KOPT-K1 (cell line): ENCODE measurements at regions not wholly inside any gene's neighbourhood (a gene's known extent, or its start where the extent isn't known, plus 50 kb on each side); places are given as distances from the start of the nearest gene placed in this dataset.

Experiments
- H3K27ac ChIP-seq: fragments of 200-600 bp; sonication (generic); 2 replicates; pipeline ENCODE4 v1.5.1; 2016; ENCODE audit warnings: antibody characterized with exemption, mild to moderate bottlenecking, low read depth, low read length; ENCODE audit not compliant: poor library complexity, severe bottlenecking
- H3K36me3 ChIP-seq: fragments of 200-600 bp; sonication (generic); 2 replicates; pipeline ENCODE4 v1.5.1; 2017; ENCODE audit warnings: antibody characterized with exemption, mild to moderate bottlenecking, low read length, moderate library complexity; ENCODE audit not compliant: insufficient read depth
- H3K9me3 ChIP-seq: fragments of 200-600 bp; sonication (generic); 2 replicates; pipeline ENCODE4 v1.5.1; 2017; ENCODE audit warnings: antibody characterized with exemption, low read length, mild to moderate bottlenecking; ENCODE audit not compliant: insufficient read depth, poor library complexity, severe bottlenecking

DNA sequence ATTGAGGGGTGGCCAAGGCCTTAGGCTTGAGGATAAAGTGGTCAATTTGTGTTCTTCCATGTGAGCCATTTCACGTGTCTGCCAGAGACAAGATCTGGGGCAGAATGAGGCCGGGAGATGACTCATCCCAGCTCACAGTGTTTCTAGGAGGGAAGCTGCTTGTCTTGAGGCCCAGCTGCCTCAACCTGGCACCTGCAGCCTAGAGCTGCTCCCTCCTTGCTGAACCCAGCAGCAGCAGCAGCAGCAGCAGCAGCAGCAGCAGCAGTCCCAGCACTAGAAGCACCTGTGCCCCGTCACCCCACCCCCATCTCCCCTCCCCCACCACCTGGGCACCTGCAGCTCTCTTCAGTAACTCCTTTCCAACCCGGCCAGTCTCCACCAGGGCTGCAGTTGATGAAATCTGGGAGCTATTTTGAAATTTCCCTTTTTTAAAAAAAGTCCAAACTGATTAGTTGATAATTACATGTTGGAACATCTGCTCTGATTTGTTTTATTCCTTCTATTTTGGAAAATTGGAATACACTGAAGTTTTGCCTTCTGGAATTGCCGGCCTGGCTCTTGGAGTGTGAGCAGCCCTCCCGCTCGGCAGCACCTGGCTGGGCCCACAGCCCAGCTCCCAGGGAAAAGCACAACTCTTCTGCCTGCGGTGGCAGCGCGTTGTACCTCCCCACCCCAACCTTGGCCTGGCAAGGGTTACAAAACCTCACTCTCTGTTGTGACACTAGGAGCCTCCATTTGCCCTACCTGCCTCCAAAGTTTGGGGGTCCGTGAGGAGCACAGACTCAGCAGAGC lies 143.5 kb downstream of the NXPE2 start:
- H3K36me3 ChIP-seq: no peaks in the 10 kb centered on the region
- H3K9me3 ChIP-seq: no peaks in the 10 kb centered on the region
- no peak overlapping the region for H3K27ac ChIP-seq

- H3K9me3 ChIP-seq: no peaks in the 10 kb centered on the region
- no peak overlapping the region for H3K27ac ChIP-seq
- no peaks in the 10 kb centered on the region for H3K36me3 ChIP-seq
Measured at GRCh38 chr11:114826910-114827442, 148.6 kb downstream of the NXPE2 start.

- no peak overlapping the region for H3K27ac ChIP-seq
- H3K9me3 ChIP-seq: no peaks in the 10 kb centered on the region
- H3K36me3 ChIP-seq: no peaks in the 10 kb centered on the region
Measured at GRCh38 chr11:114827736-114828135, 149.4 kb downstream of the NXPE2 start.

GRCh38 chr11:114832532-114833125 lies 154.3 kb downstream of the NXPE2 start:
- H3K27ac ChIP-seq: no peak overlapping the region
- no peaks in the 10 kb centered on the region for H3K9me3 ChIP-seq
- H3K36me3 ChIP-seq: no peaks in the 10 kb centered on the region

- Histone ChIP-seq H3K27ac (no peak overlapping the region), H3K36me3 (no peaks in the 10 kb centered on the region), H3K9me3 (no peaks in the 10 kb centered on the region)
Measured at GRCh38 chr11:114836161-114836560, 157.8 kb downstream of the NXPE2 start.

- Histone ChIP-seq H3K36me3 (no peaks in the 10 kb centered on the region), H3K9me3 (no peaks in the 10 kb centered on the region), H3K27ac (no peak overlapping the region)
Measured at GRCh38 chr11:114844896-114845295, 166.6 kb downstream of the NXPE2 start.

DNA sequence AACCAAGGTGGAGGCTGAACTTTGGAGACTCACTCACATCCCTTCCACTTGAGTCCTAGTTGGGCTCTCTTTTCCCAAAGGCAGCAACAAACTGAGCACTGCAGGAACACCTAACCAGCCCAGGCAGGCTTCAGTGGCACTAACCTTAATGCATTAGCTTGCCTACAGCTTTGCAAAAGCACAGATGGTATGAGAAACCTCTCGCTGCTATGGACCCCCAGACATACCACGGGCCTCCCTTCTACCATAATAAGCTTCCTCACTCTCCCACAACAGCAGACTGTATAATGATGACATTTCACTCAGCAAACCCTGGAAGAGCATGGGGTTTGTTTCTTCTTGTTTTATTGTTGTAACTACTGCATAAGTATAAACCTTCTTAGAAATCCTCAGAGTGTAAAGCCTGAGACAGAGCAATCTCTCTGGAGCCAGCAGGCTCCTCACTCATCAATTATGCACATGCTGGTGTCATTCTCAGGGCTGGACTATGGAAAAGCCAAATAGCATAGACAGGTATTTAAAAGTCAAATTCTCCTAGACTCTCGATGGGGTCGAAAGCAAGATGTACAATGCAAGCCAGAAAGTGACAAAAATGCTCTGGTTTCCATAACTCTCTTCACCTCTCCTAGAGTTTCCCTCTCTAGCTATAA lies 167.6 kb downstream of the NXPE2 start:
- Histone ChIP-seq H3K9me3 (no peaks in the 10 kb centered on the region), H3K27ac (no peak overlapping the region), H3K36me3 (no peaks in the 10 kb centered on the region)

DNA sequence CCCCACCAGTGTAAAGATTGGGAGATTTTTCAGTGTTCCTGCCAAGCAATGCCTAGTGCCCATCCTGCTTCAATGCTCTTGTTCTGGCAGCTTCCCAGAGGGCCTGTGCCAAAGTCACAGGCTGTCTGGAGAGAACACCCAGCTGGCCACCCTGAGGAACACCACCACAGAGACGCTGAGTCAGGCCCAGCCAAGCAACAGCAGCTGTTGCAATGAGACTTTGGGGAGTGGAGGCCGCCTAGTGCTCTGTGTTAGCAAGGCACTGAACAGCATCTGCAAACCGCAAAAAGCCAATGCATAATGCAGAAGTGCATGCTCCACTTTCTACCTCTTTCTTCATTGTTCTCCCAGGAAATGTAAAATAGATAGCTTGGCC lies 168.1 kb downstream of the NXPE2 start:
- no peaks in the 10 kb centered on the region for H3K36me3 ChIP-seq
- H3K9me3 ChIP-seq: no peaks in the 10 kb centered on the region
- no peak overlapping the region for H3K27ac ChIP-seq

DNA sequence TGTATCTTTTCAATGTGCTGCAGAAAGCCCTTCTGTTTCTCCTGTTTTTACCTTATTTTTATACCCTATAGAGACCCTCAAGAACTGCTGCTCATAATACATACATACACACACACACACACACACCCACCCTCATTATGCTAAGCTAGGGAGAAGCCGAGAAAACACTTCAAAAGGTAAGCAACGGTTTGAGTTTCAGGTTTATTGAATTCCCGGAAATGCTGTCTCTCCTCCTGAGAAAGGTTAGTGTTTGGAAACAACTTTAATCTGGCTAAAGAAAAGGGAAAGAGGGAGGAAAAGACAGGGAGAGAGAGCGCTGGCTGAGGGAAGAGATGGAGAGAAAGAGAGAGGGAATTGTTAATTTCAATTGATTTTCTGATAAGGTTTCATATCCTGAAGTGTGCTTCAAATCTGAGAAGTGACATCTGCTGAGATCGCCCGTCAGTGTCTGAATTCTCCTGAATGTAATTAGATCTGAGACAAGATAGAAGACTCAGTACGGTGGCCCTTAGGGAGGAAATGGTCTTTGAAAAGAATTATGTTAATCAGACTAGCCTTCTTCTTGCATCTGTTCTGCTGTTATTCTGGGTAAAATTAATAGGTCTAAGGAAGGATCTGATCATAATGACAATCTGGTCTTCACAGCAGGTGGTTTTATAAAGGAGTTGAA lies 169.1 kb downstream of the NXPE2 start:
- Histone ChIP-seq H3K27ac (no peak overlapping the region), H3K9me3 (no peaks in the 10 kb centered on the region), H3K36me3 (no peaks in the 10 kb centered on the region)

GRCh38 chr11:114848027-114848426 lies 169.7 kb downstream of the NXPE2 start:
- Histone ChIP-seq H3K36me3 (no peaks in the 10 kb centered on the region), H3K27ac (no peak overlapping the region)

GRCh38 chr11:114857281-114857680 lies 179.0 kb downstream of the NXPE2 start:
- no peaks in the 10 kb centered on the region for H3K9me3 ChIP-seq
- no peaks in the 10 kb centered on the region for H3K36me3 ChIP-seq
- no peak overlapping the region for H3K27ac ChIP-seq

More at GRCh38 chr11:114848027-114848426, 169.7 kb downstream of the NXPE2 start:
- no peaks in the 10 kb centered on the region for H3K9me3 ChIP-seq

DNA sequence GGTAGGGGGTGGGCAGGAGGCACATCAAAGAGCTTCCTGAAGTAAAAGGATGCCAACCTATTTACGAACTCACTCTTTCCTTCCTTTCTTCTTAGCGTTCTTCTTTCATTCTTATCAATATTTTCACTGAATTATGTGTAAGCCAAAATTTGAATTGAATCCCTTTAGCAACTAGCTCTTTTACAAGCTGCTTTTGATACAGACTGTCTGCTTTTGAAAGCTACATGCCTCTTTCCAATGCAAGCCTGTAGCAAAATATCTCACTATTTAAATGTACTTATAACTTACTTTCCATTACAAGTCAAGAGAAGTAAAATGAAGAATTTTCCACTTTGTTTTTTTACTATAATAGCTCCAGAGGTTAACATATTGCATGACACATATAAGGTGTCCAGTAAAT lies 186.6 kb downstream of the NXPE2 start:
- Histone ChIP-seq H3K9me3 (no peaks in the 10 kb centered on the region), H3K36me3 (no peaks in the 10 kb centered on the region)

GRCh38 chr11:114876234-114876633 lies 197.9 kb downstream of the NXPE2 start:
- H3K9me3 ChIP-seq: no peaks in the 10 kb centered on the region
- no peaks in the 10 kb centered on the region for H3K36me3 ChIP-seq
- H3K27ac ChIP-seq: no peak overlapping the region

More for the DNA sequence above, 186.6 kb downstream of the NXPE2 start:
- H3K27ac ChIP-seq: no peak overlapping the region

- Histone ChIP-seq H3K27ac (no peak overlapping the region), H3K9me3 (no peaks in the 10 kb centered on the region), H3K36me3 (no peaks in the 10 kb centered on the region)
Measured at GRCh38 chr11:114877976-114878375, 199.6 kb downstream of the NXPE2 start.

GRCh38 chr11:114880442-114880841 lies 202.1 kb downstream of the NXPE2 start:
- Histone ChIP-seq H3K27ac (no peak overlapping the region), H3K9me3 (no peaks in the 10 kb centered on the region), H3K36me3 (no peaks in the 10 kb centered on the region)
